Left forelimb (tissue), 1 donor: ENCODE measurements at regions not wholly inside any gene's neighbourhood (a gene's known extent, or its start where the extent isn't known, plus 50 kb on each side); places are given as distances from the start of the nearest gene placed in this dataset.

ENCODE experiments used
- DNase-seq: peaks from one replicate; pipeline ENCODE4 v3.0.0-alpha.2; 2018; ENCODE audit warnings: low spot score

DNA sequence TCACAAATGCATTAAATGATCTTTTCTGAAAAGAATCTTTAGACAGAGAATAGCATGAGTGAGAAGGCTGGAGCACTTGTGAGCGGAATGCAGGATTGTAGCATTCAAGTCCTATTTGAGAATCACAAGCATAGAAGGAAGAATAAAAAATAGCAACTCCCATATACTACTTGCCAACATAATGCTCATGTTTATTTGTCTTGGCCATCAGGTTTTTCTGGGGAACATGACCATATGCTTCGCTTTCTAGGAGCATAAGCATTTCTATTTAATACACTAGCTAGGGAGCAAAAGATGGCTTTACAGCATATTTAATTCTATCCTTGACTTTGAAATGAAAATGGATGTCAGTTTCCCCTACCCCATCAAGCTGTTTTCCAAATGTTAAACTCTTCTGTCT is 170.3 kb upstream of the MITF start:
- DNase-seq, result no peak

DNA sequence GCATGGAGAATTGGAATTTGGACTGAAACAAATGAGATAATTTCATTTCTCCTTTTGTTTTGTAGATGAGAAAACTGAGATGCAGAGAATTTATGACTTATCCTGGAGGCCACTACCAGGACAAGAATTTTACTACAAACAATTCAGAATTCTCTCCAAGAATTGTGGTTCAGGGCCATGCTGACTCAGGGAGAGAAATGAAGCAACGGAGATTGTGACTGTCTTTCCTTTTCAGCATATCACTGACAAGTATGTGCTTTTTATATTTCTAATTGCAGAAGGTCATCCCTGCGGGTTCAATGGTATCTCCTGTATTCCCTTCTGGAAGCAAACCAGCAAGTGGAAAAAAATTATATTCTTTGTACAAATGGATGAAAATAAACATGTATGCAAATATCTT is 170.8 kb upstream of the MITF start:
- DNase-seq, result no peak

DNA sequence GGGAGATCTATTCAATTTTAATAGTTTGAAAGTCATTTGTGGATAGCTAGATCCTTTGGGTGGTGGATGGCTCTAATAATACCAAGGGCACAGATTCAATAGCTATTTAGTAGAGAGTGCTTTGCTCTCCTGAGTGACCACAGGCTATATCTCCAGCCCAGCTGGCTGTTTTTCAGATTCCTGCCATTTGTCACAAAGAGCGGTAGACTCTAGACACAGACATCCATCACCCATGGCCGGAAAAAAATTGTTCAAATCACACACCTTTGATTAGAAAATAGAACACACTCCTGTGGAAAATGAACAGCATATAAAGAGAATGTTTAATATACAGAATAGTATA is 171.6 kb upstream of the MITF start:
- DNase-seq, result no peak

DNA sequence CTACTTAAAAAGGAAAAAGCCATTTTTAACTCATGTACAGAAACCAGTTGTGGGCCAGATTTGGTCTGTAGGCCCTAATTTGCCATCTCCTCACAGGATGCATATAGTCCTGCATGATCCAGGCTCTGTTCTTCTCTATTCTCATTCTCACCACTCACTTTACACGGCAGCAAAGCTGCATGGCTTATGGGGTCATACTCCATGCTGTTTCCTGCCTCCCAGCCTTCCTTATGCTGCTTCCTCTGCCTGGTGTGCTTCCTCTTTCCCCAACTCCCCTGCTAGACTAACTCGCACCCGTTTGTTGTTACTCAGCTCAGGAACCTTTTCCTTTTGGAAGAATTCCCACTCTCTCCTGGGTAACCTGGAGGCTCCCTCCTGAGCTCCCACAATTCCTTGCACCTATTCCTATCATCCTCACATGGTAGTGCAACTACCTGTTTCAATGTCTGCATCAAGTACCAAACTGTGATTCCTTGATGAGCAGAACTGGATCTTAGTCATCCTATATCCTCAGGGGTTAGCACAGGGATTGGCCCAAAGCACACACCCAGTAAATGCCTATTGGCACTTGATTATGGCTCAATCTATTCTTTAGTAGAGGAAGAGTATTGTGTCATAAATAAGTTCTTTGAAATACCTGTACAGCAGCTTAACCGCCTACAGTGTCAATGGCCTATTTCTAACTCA is 172.1 kb upstream of the MITF start:
- no peak for DNase-seq

DNA sequence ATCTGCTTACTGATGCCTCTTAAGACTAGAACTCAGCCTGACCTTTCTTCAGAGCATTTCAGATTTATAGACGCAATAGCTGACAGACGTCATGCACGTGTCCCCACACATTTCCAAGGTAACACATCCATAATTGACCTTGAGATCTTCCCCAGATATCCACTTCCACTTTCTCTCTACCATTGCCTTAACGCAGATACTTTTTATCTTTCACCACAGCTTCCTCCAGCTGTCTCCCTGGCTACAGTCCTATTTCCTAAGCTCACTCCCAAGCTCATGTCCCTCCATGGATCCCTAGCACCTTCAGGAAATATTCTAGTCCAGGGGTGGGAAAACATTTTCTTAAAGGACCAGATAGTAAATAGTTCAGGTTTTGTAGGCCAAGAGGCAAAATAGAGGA is 173.0 kb upstream of the MITF start:
- DNase-seq, result no peak

DNA sequence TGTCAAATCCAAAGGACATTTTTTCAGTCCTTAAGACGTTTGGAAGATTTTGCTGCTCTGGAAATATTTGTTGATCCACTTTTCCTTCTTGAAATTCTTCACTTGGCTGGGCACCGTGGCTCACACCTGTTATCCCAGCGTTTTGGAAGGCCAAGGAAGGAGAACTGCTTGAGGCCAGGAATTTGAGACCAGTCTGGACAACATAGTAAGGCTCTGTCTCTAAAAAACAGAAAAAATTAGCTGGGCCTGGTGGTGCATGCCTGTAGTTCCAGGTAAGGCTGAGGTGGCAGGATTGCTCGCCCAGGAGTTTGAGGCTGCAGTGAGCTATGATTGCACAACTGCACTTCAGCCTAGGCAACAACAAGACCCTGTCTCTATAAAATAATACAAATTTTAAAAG is 173.9 kb upstream of the MITF start:
- no peak for DNase-seq

DNA sequence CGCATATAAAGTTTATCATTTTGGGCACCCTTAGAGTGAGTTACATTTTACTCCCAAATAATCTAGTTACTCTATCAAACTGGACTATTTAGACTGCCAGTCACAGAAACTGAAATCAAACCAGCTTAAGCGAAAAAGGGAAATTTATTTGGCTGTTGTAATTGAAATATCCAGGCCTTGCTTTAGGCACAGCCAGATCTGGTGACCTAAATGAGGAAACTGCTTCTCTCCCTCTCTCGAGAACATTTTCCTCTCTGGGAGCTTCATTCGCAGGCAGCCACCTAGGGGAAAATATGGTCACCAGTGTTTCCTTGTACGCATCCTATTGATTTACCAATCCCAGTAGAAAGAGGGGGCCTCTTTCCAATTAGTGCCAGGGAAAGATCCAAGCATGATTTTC is 175.3 kb upstream of the MITF start:
- DNase-seq, result no peak

DNA sequence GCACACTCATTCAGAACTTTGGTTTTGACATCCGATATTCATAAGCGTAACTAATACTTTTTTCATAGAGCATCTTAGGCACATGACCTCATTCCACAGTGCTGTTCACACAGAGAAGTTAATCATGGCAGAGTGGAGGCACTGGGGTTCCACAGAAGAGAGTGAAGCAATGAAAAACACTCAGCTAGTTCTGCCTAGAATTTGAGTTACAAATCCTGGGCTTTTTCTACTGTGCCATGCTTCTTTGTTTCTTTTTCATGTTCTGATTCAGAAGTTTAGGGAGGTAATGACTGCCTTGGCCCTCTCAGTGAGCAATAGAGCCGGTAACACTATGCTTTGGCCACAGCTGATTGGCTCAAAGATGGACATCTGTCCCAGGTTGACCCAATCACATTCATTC is 176.1 kb upstream of the MITF start:
- DNase-seq, result no peak

DNA sequence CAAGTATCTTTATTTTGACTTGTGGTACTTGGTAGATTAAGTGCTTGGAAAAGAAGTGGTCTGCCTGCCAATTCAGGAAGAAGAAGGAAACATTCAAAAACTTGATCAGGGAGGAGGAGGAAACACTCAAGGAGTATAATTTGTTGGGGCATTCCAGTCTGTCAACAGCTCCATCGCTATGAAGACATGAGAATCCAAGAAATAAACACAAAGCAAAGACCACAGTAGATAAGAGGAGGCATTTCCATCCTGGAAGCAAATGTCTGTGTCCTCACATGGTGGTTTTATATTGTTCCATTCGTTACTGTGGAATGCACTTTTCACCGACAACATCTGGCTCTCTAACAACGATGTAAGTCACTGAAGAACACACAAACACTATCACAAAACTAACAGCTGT is 176.1 kb upstream of the FRMD4B start:
- DNase-seq, result no peak

DNA sequence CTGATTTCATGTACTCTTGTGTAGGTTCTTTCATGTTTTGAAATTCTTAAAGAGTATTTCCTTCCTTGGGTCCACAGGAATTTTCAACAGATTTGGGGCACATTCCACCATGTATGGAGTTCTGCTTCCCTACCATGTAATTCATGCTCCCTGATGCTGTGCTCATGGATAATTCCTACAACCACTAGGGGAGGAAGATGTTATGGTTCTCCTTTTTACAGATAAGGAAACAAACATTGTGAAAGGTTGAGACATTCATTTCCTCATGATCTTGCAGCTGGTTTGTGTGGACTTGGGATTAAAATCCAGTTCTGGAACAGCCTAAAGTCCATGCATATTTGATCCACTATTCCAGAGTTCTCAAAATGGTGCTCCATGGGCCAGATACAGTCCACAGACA is 174.9 kb upstream of the FRMD4B start:
- DNase-seq, result no peak

DNA sequence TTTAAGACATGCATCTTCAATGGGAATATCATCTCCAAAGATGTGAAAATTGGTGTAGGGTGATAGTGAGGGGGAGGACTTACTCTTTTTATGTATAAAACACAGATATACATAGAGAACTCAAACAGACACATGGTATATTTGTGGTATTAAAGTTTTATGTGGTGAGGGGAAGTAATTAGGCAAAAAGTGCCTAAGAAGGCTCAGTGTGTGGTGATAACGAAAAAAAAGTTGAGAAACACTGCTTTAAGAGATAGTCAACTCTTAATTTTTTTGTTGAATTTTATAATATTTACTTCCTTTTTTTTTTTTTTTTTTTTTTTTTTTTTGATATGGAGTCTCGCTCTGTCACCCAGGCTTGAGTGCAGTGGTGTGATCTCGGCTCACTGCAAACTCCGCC is 174.2 kb upstream of the FRMD4B start:
- no peak for DNase-seq

DNA sequence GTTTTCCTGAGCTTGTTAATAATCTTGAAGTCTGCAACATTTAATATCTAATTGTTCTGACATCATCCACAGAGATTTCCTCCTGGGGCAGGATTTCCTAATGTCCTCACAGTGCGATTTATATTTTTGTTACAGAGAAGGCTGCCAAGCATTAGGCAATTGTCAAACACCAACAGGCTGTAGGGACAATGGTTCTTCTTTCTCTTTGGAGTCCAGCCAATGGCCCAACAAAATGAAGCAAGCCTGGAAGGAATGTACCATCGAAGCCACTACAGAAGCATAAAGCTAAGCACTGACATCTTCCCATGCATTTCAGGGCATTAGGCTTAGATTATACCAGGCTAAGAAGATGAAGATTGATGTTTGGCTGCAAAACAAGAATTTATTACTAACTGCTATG is 173.0 kb upstream of the FRMD4B start:
- DNase-seq, result no peak

DNA sequence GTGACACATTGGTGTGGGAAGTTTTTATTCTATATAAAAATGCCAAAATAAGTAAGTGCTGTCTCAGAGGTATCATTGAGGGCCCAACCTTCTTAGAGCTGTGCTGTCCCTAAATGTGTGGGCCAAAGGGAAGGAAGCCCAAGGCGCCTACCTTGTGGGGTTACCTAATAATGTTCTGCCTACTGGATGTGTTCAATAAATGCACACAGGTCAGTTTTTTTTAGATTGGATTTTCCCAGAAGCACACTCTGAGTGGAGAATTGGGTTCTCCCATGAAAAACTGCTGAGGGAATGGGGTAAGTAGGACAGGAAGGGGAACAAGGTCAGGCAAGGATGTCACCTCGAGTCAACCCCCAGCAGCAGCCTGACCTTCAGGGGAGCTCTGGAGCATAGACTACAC is 168.7 kb upstream of the FRMD4B start:
- no peak for DNase-seq

DNA sequence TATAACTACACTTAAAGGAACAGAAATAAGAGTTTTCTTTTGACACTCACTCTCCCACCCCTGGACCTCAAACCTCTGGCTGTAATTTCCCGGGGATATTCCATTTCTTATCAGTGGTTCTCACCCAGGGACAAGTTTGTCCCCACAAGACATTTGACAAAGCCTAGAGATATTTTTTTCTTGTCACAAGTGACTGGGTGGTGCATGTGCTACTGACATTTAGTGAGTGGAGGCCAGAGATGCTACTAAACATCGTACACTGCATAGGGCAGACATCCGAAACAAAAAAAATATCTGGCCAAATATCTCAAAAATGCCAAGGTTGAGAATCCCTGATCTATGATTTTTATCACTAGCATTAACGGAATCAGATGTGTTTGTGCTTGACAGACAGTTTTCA is 168.0 kb upstream of the FRMD4B start:
- DNase-seq, result no peak

DNA sequence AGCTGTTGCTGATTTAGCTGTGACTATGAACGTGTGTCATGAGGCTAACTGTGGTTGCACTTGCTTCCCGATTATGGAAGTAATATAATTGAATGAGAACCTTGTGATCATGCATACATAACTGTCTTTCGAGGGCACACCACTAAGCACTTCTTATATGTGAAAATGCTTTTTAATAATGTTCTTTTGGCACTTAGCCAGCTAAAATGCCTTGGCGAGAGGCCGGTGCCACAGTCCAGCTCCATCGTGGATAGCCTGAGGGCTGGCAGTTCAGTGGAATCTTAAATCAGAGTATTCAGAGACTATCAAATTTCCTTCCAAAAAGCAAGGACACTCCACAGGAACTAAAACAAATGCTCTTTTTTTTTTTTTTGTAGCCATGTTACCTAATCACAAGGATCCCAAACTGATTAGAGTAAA is 161.6 kb upstream of the FRMD4B start:
- DNase-seq, result no peak

DNA sequence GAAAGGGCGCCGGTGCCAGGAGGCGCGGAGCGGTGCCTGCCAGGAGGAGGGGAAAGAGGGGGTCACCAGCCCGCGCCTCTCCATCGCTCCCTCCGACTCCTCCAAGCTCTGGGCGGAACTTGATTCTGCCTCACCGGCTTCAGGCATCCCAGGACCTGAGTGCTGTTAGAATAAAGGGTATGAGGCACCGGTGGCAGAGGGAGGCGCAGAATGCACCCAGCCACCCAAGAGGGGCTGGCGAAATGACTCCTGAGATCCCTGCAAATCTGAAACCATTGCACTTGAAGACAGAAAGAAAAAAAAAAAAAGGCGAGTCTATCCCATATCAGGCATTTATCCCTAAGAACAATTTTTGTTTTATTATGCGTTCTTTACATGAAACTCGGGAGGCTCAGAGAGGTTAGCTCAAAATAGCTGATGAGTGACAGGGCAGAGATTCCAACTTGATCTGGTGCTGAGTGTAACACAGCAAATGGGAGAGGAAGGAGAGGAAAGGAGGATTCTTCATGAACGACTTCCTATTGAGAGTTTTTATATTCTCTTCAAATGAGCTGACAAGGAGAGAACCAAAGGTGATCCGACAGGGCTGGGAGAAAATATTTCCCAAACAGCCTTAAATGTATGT is 157.0 kb upstream of the FRMD4B start:
- DNase-seq, result no peak

DNA sequence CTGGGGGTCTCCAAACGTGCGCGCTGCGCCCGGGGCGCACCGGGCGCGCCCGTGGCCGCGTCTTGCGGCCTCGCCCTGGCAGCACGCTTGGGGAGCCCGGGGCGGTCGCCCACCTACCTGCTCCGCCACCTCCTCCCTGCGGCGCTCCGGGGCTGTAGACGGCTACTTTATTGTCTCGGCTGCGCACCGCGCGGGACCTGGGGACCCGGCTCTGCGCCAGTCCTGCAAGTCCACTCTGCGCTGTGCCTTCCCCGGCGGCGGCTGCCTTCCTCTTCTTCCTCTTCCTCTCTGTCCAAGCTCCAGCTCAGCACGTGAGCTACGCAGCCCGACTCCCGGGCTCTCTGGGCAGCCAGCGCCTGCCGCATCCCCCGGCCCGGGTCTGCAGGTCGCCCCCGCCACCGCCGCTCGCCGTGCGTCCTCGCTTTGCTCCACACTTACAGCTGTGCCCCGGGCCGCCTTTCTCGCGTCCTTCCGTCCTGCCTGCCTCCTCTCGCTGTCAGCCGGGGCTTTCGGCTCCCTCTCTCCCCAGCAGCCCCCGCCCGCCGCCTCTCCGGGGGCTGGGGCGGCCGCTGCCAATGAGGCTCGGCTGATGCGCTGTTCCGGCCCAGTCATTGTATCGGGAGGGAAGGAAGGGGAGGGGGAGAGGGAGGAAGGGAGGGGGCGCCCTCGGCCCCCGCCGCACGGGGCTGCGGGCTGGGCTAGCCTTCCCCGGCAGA is 156.4 kb upstream of the FRMD4B start:
- DNase-seq, result peak; percentile 78

DNA sequence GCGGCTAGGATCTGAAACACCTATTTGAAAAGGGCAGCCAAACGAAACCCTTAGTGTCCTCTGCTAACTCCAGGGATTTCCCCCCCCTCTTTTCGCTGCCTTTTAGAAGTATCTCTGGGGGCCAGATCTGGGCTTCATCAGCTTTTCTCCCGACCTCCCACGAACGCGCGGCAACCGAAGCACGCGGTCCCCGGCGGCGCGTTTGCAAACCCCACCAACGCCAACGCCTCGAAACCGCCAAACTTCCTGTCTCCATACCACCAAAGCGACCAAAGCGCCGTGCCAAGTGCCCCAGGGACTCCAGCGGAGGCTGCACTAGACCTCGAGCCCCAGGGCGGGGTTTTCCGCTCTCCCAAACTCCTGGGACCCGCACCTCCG is 155.8 kb upstream of the FRMD4B start:
- DNase-seq, result no peak

DNA sequence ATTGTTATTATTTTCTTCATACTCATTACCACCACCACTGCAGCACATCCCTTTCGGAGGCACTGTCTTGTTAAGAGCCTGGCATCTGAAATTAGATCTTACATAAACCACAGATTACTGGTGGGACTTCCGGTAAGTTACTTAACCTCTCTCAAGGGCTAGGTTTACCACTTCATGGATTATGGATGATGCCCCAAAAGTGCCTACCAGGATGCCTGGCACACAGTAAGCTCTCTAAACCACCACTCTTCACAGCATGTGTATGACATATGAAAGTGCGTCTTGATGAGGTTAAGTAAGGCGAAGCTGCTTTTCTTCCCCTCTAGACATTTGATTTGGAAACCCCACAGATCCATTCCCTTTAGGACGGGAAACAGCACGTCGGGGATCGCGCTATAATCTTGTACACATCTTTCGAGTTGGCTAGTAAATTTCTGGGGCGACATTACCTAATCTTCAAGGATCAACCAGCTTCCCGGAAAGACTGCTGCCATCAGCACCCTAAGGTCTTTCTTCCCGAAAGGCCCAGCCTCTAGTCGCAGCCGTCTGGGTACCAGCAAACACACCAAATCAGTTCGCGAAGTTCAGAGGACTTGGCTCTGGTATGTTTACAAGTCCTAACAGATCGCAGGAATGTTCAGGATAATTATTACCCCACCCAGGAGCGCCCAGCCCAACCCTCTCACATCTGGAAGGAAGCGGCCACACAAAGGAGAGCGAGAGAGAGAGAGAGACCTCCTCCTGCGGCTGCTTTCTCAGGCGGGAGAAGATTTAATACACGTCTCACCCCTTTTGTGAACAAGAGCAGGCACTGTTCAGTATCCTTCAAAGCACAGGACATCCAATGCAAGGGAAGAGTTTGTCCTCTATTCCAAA is 155.1 kb upstream of the FRMD4B start:
- peak; percentile 68 for DNase-seq

DNA sequence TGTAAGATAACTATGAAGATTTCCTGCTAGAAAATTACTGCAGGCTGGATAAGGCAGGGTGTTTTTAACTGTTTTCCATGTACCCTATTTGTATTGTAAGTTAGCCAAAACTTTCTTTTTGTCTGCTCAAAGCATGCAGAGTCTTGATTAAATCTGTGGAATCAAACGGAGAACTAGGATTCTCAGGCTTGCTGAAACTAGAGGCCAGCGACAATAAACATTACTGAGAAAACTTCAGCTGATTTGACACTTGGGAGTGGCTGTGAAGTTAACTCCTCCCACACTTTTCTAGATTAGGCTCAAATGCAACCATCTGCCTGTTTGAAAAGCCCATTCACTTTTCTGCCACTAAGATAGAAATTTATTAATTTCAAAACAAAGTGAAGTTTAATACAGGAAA is 153.2 kb upstream of the FRMD4B start:
- DNase-seq, result no peak

DNA sequence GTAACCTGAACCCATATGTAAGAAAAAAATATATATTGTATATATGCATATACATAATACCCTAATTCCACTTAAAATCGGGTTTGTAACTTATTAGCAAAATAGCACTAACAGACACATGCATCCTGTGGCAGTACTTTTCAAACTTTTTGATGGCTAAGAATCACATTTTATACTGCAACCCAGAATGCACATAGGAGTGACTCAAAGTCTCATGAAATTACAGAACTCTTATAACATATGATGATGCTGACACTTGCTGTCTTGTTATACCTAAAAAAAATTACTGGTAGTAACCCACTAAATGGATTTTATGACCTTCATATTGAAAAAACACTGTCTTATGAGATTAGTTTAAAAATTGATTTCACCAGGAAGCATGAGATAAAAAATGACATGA is 152.4 kb upstream of the FRMD4B start:
- DNase-seq, result no peak

DNA sequence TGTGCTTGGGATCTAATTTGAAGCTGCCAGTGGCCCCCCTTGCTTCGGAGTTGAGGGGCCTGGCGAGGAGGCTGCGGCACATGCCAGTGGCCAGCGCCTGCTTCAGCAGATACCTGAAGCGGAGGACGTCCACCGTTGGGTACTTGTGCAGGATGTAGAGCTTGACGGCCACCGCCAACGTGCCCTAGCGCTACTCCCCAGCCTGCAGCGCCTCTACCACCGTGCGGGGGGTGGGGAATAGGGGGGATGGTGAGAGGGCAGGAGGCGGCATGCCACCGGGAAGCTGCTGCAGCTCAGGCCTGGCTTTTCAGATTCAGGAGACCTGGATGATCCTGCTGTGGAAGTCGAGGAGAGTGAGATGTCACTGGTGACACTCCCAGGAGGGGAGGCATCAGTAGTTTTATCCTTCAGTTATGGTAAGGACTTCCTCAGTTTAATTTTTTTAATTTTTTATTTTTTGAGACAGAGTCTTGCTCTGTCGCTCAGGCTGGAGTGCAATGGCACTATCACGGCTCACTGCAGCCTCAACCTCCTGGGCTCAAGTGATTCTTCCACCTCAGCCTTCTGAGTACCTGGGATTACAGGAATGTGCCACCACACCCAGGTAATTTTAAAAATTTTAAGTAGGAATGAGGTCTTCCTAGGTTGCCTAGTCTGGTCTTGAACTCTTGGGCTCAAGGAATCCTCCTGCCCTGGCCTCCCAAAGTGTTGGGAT is 150.6 kb upstream of the FRMD4B start:
- DNase-seq, result no peak
